Esophagus muscularis mucosa (tissue), 3 donors: ENCODE measurements at regions not wholly inside any gene's neighbourhood (a gene's known extent, or its start where the extent isn't known, plus 50 kb on each side); places are given as distances from the start of the nearest gene placed in this dataset.

ENCODE experiments used
- POLR2A ChIP-seq: fragments of 450-650 bp; IDR thresholded peaks from one replicate; pipeline ENCODE4 v1.6.1; 2017; ENCODE audit warnings: antibody characterized with exemption, moderate library complexity, mild to moderate bottlenecking, low read depth
- TF ChIP-seq, protein P1 (sequence below), 3 experiments: fragments of 200-600 bp in 2 of 3; fragments of 450-650 bp in 1 of 3; sonication (generic) in 2 of 3; IDR thresholded peaks; one replicate each; pipeline ENCODE4 v1.5.1; 2017 to 2019; ENCODE audit warnings: antibody characterized with exemption in 3 of 3, mild to moderate bottlenecking in 2 of 3, moderate library complexity in 1 of 3

DNA sequence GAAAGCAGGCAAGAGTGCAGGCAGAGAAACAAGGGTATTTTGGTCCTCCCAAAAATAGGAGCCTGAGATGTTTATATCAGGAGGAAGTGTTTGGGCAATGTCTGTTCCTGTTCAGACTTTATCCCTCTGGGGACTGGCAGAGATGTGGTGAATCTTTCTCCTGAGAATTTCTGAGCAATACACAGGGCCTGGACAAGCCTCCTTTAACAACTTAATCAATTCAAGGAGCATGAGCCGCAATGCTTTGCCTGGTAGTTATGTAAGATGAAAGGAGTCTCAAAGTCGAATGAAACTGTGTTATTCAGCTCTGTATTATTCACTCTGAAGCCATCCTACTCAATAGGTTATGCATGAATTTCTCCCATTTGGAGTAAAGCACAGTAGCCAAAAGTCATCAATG, 365.6 kb downstream of the MAN2A1 start:
- no peak for TF ChIP-seq POLR2A
- TF ChIP-seq, protein P1, sequence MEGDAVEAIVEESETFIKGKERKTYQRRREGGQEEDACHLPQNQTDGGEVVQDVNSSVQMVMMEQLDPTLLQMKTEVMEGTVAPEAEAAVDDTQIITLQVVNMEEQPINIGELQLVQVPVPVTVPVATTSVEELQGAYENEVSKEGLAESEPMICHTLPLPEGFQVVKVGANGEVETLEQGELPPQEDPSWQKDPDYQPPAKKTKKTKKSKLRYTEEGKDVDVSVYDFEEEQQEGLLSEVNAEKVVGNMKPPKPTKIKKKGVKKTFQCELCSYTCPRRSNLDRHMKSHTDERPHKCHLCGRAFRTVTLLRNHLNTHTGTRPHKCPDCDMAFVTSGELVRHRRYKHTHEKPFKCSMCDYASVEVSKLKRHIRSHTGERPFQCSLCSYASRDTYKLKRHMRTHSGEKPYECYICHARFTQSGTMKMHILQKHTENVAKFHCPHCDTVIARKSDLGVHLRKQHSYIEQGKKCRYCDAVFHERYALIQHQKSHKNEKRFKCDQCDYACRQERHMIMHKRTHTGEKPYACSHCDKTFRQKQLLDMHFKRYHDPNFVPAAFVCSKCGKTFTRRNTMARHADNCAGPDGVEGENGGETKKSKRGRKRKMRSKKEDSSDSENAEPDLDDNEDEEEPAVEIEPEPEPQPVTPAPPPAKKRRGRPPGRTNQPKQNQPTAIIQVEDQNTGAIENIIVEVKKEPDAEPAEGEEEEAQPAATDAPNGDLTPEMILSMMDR (IDR thresholded peaks at IDR 0.05) = no peak
